ENCODE measurements at regions not wholly inside any gene's neighbourhood (a gene's known extent, or its start where the extent isn't known, plus 50 kb on each side); places are given as distances from the start of the nearest gene placed in this dataset.

- TF ChIP-seq KLF17 (tag by site-specific recombination; IDR thresholded peaks at IDR 0.05): no peak
- TF ChIP-seq CTCF (tag by site-specific recombination; IDR thresholded peaks at IDR 0.05): no peak
- TF ChIP-seq ZNF114 (tag by site-specific recombination; IDR thresholded peaks at IDR 0.05): no peak
- no peak for TF ChIP-seq TRIM28 (IDR thresholded peaks at IDR 0.05; ENCODE audit: borderline replicate concordance, low read length)
- no peak for TF ChIP-seq ZNF423 (tag by site-specific recombination; IDR thresholded peaks at IDR 0.05)
- no peak for TF ChIP-seq ZNF558 (tag by site-specific recombination; IDR thresholded peaks at IDR 0.05)
- TF ChIP-seq YY1 (tag by site-specific recombination; IDR thresholded peaks at IDR 0.05): no peak
Observed at GRCh38 chr20:17793986-17794385, 94.2 kb downstream of the BANF2 start.

Measured in HEK293 (cell line).